ENCODE measurements at regions not wholly inside any gene's neighbourhood (a gene's known extent, or its start where the extent isn't known, plus 50 kb on each side); places are given as distances from the start of the nearest gene placed in this dataset.

DNA sequence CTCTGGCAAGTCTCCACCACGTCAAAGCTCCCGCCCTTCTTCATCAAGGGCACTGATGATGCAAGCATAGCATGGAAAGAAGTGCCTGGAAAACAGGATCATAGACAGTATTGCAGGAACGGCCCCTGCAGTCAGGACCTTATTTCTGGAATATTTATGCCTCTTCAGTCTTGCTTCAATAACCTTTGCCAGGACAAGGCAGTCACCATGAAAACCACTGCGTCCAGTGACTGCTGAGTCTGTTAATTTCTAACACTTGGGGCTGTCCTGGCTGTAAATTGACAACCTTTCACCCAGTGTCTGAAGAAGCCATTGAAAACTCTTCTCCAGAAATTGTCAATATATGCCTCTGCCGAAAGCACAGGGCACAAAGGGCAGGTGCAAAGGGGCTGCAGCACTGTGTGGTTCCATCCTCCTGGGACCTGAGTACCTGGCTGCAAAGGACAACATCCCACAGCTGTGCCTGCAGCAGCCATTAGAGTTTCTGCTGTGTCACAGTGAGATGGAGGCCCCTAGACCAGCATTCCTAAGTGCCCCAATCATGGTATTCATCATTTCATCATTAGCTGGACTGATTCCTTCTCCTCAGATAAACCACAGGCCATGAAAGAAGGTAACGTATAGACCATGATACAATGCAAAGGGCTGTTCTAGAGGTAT lies 819.6 kb downstream of the RNF144A start:
- Histone ChIP-seq H3K36me3 (ENCODE audit: low read depth) (no peaks in the 10 kb centered on the region), H3K9me3 (no peaks in the 10 kb centered on the region), H3K4me3 (no peak overlapping the region), H3K4me1 (ENCODE audit: low read depth) (no peaks in the 10 kb centered on the region)
- intact Hi-C loops (cut with DNase I, micrococcal nuclease), result loop anchor here in 1 of 2 donors (10.0 kb wide), 1 partner anchor 948 kb away; the partner anchor contains the start of gene ID2
- ATAC-seq, result no peak
- TF ChIP-seq, protein P1, sequence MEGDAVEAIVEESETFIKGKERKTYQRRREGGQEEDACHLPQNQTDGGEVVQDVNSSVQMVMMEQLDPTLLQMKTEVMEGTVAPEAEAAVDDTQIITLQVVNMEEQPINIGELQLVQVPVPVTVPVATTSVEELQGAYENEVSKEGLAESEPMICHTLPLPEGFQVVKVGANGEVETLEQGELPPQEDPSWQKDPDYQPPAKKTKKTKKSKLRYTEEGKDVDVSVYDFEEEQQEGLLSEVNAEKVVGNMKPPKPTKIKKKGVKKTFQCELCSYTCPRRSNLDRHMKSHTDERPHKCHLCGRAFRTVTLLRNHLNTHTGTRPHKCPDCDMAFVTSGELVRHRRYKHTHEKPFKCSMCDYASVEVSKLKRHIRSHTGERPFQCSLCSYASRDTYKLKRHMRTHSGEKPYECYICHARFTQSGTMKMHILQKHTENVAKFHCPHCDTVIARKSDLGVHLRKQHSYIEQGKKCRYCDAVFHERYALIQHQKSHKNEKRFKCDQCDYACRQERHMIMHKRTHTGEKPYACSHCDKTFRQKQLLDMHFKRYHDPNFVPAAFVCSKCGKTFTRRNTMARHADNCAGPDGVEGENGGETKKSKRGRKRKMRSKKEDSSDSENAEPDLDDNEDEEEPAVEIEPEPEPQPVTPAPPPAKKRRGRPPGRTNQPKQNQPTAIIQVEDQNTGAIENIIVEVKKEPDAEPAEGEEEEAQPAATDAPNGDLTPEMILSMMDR (IDR thresholded peaks at IDR 0.05), result no peak
- no peak for DNase-seq

DNA sequence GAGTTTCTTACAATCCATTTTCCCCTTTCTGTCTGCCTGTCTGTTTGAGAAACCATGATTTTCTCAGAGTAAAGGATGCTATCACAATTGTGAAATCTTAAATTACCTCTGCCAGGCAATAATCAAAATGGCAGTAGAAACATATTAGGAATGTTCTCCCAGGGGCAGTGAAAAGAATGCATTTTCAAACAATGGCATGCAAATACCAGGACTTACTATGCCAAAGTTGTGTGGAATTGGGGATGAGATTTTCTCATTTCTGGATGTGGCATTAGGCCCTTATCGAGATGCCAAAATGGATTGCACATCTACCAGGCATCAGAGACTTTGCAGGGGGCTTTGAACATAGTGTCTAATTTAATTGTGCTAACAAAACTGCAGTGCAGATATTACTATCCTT lies 821.4 kb downstream of the RNF144A start:
- H3K9me3 ChIP-seq, result no peaks in the 10 kb centered on the region
- H3K36me3 ChIP-seq (ENCODE audit: low read depth), result no peaks in the 10 kb centered on the region
- no peak for DNase-seq
- H3K4me1 ChIP-seq (ENCODE audit: low read depth), result no peaks in the 10 kb centered on the region
- ATAC-seq, result no peak
- no peak overlapping the region for H3K4me3 ChIP-seq
- TF ChIP-seq, protein P1 (IDR thresholded peaks at IDR 0.05), result no peak
- intact Hi-C loops (cut with DNase I, micrococcal nuclease), result loop anchor here in 1 of 2 donors (10.0 kb wide), 1 partner anchor 946 kb away; the partner anchor contains the start of gene ID2

DNA sequence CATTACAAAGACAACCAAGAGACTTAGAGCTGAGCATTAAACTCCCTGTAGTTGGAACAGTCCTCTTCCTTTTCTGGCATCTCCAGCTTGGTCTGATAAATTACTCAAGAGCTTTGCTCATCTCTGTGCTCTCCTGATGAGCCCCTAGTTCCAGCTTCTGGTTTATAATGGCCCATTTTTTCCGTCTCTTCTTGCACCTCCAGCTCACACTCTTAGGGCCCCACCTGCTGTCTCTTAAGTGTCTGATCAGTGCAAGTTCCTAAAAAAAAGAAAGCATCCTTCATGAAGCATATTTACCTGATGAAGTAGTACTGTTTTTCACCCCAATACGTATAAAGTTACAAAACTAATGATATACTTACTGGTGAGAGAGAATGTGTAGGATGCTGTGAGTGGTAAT lies 822.9 kb downstream of the RNF144A start:
- H3K4me1 ChIP-seq (ENCODE audit: low read depth), result no peaks in the 10 kb centered on the region
- intact Hi-C loops (cut with DNase I, micrococcal nuclease), result no loop called here
- no peaks in the 10 kb centered on the region for H3K36me3 ChIP-seq (ENCODE audit: low read depth)
- ATAC-seq (no peak), DNase-seq (no peak)
- TF ChIP-seq, protein P1 (IDR thresholded peaks at IDR 0.05), result no peak
- no peaks in the 10 kb centered on the region for H3K9me3 ChIP-seq
- no peak overlapping the region for H3K4me3 ChIP-seq

DNA sequence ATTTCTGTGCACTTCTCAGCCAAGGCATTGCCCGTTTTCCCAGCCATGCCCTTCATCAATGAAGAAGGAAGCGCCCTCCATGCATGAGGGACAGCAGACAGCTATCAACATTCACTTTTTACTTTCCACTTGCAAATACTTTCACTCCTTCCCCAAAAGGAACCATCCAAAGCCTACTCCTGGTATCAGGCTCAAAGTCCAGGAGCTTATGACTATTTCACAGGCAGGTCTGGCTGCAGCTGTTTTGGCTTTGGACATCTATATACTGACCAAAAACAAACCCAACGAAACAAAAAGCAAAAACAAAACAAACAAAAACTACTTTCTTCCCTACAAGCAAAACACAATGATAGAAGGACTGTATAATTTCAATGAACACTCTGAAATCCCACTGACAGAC lies 825.1 kb downstream of the RNF144A start:
- intact Hi-C loops (cut with DNase I, micrococcal nuclease), result no loop called here
- H3K4me1 ChIP-seq (ENCODE audit: low read depth), result no peaks in the 10 kb centered on the region
- no peaks in the 10 kb centered on the region for H3K9me3 ChIP-seq
- TF ChIP-seq, protein P1 (IDR thresholded peaks at IDR 0.05), result no peak
- H3K36me3 ChIP-seq (ENCODE audit: low read depth), result no peaks in the 10 kb centered on the region
- H3K4me3 ChIP-seq, result no peak overlapping the region
- ATAC-seq (no peak), DNase-seq (no peak)

DNA sequence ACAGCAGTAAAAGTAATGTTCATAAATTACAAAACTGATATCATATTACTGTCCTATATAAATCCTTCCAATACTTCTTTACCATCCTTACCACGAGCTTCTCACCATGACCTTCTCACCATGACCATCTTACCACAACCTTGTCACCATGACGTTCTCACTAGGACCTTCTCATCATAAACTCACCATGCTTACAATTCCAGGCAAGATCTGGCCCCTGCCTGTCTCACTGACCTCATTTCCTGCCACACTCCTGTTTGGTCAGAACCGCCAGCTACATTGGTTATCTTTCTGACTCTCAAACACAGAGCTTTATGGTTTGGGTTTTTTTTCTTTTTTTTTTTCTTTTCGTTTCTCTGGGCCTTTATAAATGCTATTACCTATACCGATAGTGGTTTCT lies 827.6 kb downstream of the RNF144A start:
- ATAC-seq (peak; percentile 65), DNase-seq (peak in 1 of 3 donors; percentile 39)
- Histone ChIP-seq H3K4me3 (no peak overlapping the region), H3K36me3 (ENCODE audit: low read depth) (no peaks in the 10 kb centered on the region), H3K9me3 (no peaks in the 10 kb centered on the region), H3K4me1 (ENCODE audit: low read depth) (no peaks in the 10 kb centered on the region)
- intact Hi-C loops (cut with DNase I, micrococcal nuclease), result no loop called here
- TF ChIP-seq, protein P1 (IDR thresholded peaks at IDR 0.05), result no peak

Data from mucosa of descending colon (tissue), 3 donors.